Neural progenitor cell (in vitro differentiated cells): ENCODE measurements at regions not wholly inside any gene's neighbourhood (a gene's known extent, or its start where the extent isn't known, plus 50 kb on each side); places are given as distances from the start of the nearest gene placed in this dataset.

Experiments
- CTCF ChIP-seq: fragments of 200-600 bp; sonication (generic); IDR thresholded peaks from 2 replicates; pipeline ENCODE4 v1.5.1; 2017; ENCODE audit warnings: antibody characterized with exemption, mild to moderate bottlenecking
- EZH2 ChIP-seq: fragments of 200-600 bp; sonication (generic); IDR thresholded peaks from 2 replicates; pipeline ENCODE4 v1.6.1; 2017; ENCODE audit warnings: antibody characterized with exemption, mild to moderate bottlenecking, moderate library complexity

GRCh38 chr7:97620495-97620894 lies 111.4 kb upstream of the TAC1 start:
- TF ChIP-seq CTCF (no peak), EZH2 (no peak)
